ENCODE measurements at regions not wholly inside any gene's neighbourhood (a gene's known extent, or its start where the extent isn't known, plus 50 kb on each side); places are given as distances from the start of the nearest gene placed in this dataset.

DNA sequence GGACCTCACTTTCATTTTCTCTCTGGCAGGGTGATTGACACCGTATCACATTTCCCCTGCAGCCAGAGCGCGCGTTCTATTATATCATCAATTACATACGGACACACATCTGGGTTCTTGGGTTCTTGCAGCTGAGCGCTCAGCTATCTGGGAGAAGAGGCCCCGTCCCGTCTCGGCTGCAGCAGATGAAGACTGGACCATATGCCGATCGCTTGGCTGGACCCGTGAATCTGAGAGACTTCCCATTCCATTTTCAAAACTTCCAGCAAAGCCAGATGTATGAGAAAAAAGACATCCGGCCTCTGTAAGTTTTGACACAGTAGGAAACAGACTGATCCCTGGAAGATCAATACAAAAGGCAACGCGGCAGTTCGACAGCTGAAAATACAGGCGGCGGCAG, 99.8 kb downstream of the JCAD start:
- H3K27ac Mint-ChIP-seq (ENCODE audit: unreplicated experiment), result no peak overlapping the region
- intact Hi-C loops (cut with micrococcal nuclease; ENCODE audit: unreplicated experiment), result no loop called here
- 0 out of 2 replicates have a peak, but pooled peaks cover 4% of the 10 kb centered on the region for H3K9me3 ChIP-seq

DNA sequence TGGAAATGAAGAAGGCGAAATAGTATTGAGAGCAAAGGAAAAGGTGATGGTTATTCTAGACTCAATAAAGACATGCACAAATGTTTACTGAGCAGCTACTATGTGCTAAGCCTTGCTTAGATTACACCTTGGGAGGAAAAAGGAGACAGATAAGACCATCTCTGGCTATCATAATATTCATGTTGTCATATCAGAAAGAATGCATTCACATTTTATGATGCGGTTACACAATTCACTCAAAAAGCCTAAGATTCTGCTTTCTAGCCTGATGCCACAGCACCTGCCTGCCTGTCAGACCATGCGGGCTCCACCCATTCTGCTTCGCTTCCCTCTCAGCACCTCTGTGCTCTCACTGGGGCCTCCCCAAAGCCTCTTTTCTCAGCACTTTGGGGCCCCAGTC, 100.9 kb downstream of the JCAD start:
- Mint-ChIP-seq H3K9me3 (ENCODE audit: unreplicated experiment) (peaks cover 10% of the 10 kb centered on the region), H3K4me1 (ENCODE audit: low read depth, unreplicated experiment) (peaks cover 20% of the 10 kb centered on the region), H3K27me3 (ENCODE audit: insufficient read depth, unreplicated experiment) (no peaks in the 10 kb centered on the region), H3K27ac (ENCODE audit: unreplicated experiment) (peak overlapping the region; percentile 13), H3K36me3 (ENCODE audit: insufficient read depth, unreplicated experiment) (no peaks in the 10 kb centered on the region), H3K4me3 (ENCODE audit: unreplicated experiment) (no peak overlapping the region)
- H3K4me1 ChIP-seq, result peaks cover 7% of the 10 kb centered on the region
- intact Hi-C loops (cut with micrococcal nuclease; ENCODE audit: unreplicated experiment), result no loop called here
- BruUV-seq (replicated peaks), result no TSS peak
- TF ChIP-seq, protein P1, sequence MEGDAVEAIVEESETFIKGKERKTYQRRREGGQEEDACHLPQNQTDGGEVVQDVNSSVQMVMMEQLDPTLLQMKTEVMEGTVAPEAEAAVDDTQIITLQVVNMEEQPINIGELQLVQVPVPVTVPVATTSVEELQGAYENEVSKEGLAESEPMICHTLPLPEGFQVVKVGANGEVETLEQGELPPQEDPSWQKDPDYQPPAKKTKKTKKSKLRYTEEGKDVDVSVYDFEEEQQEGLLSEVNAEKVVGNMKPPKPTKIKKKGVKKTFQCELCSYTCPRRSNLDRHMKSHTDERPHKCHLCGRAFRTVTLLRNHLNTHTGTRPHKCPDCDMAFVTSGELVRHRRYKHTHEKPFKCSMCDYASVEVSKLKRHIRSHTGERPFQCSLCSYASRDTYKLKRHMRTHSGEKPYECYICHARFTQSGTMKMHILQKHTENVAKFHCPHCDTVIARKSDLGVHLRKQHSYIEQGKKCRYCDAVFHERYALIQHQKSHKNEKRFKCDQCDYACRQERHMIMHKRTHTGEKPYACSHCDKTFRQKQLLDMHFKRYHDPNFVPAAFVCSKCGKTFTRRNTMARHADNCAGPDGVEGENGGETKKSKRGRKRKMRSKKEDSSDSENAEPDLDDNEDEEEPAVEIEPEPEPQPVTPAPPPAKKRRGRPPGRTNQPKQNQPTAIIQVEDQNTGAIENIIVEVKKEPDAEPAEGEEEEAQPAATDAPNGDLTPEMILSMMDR (IDR thresholded peaks at IDR 0.05; ENCODE audit: insufficient read depth in 1 of 2, low read depth in 1 of 2, low read length in 1 of 2, severe bottlenecking in 1 of 2, unreplicated experiment in 1 of 2), result no peak
- ChIA-PET POLR2A (no interaction called here), CTCF (no interaction called here)
- H3K36me3 ChIP-seq (ENCODE audit: control insufficient read depth, insufficient read depth, low read length), result no peaks in the 10 kb centered on the region
- H3K4me3 ChIP-seq (ENCODE audit: low read depth, low read length), result no peak overlapping the region
- no peaks in the 10 kb centered on the region for H3K27me3 ChIP-seq (replicated peaks; ENCODE audit: control insufficient read depth, insufficient read depth, low read length)
- H3K9me3 ChIP-seq, result 0 out of 2 replicates have a peak, but pooled peaks cover 4% of the 10 kb centered on the region
- no peak for DNase-seq

More for the DNA sequence above, 99.8 kb downstream of the JCAD start:
- peaks cover 10% of the 10 kb centered on the region for H3K9me3 Mint-ChIP-seq (ENCODE audit: unreplicated experiment)
- H3K4me1 ChIP-seq, result peaks cover 7% of the 10 kb centered on the region
- CTCF ChIA-PET, result no interaction called here
- H3K36me3 Mint-ChIP-seq (ENCODE audit: insufficient read depth, unreplicated experiment), result no peaks in the 10 kb centered on the region
- POLR2A ChIA-PET, result no interaction called here
- H3K4me1 Mint-ChIP-seq (ENCODE audit: low read depth, unreplicated experiment), result peaks cover 20% of the 10 kb centered on the region
- DNase-seq, result no peak
- no peaks in the 10 kb centered on the region for H3K27me3 ChIP-seq (replicated peaks; ENCODE audit: control insufficient read depth, insufficient read depth, low read length)
- no peaks in the 10 kb centered on the region for H3K36me3 ChIP-seq (ENCODE audit: control insufficient read depth, insufficient read depth, low read length)
- TF ChIP-seq, protein P1 (IDR thresholded peaks at IDR 0.05; ENCODE audit: insufficient read depth in 1 of 2, low read depth in 1 of 2, low read length in 1 of 2, severe bottlenecking in 1 of 2, unreplicated experiment in 1 of 2), result no peak
- H3K4me3 ChIP-seq (ENCODE audit: low read depth, low read length), result no peak overlapping the region
- no peak overlapping the region for H3K4me3 Mint-ChIP-seq (ENCODE audit: unreplicated experiment)
- BruUV-seq (replicated peaks), result no TSS peak
- H3K27me3 Mint-ChIP-seq (ENCODE audit: insufficient read depth, unreplicated experiment), result no peaks in the 10 kb centered on the region

DNA sequence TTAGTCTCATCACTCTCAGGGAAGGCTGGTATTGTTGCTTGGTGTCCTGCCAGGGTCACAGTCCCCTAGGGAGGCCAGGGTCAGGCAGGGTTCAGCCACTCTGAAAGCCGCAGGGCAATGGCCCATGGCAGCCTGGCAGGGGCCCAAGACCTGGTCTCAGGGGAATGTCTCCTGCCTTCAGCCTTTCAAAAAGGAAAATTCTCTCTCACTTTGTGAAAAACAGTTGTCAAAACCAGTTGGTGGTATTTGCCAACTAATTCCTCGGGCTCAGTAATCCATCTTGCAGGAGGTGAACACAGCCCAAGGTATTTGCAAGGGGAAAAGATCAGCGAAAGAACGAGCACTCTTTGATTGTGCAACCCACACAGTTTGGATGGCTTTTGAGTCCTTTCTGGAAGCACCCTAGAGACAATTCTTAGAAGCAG, 101.5 kb downstream of the JCAD start:
- H3K4me3 Mint-ChIP-seq (ENCODE audit: unreplicated experiment), result no peak overlapping the region
- TF ChIP-seq, protein P1 (IDR thresholded peaks at IDR 0.05; ENCODE audit: insufficient read depth in 1 of 2, low read depth in 1 of 2, low read length in 1 of 2, severe bottlenecking in 1 of 2, unreplicated experiment in 1 of 2), result no peak
- no peaks in the 10 kb centered on the region for H3K36me3 Mint-ChIP-seq (ENCODE audit: insufficient read depth, unreplicated experiment)
- no peak overlapping the region for H3K27ac Mint-ChIP-seq (ENCODE audit: unreplicated experiment)
- ChIA-PET POLR2A (no interaction called here), CTCF (no interaction called here)
- Histone ChIP-seq H3K4me1 (peaks cover 7% of the 10 kb centered on the region), H3K27me3 (replicated peaks; ENCODE audit: control insufficient read depth, insufficient read depth, low read length) (no peaks in the 10 kb centered on the region), H3K4me3 (ENCODE audit: low read depth, low read length) (no peak overlapping the region), H3K36me3 (ENCODE audit: control insufficient read depth, insufficient read depth, low read length) (no peaks in the 10 kb centered on the region), H3K9me3 (0 out of 2 replicates have a peak, but pooled peaks cover 4% of the 10 kb centered on the region)
- intact Hi-C loops (cut with micrococcal nuclease; ENCODE audit: unreplicated experiment), result no loop called here
- H3K4me1 Mint-ChIP-seq (ENCODE audit: low read depth, unreplicated experiment), result peaks cover 20% of the 10 kb centered on the region
- peaks cover 10% of the 10 kb centered on the region for H3K9me3 Mint-ChIP-seq (ENCODE audit: unreplicated experiment)
- BruUV-seq (replicated peaks), result no TSS peak
- peak in 1 of 2 experiments; percentile 39 for DNase-seq
- no peaks in the 10 kb centered on the region for H3K27me3 Mint-ChIP-seq (ENCODE audit: insufficient read depth, unreplicated experiment)

Data from Caco-2 (cell line).